ENCODE measurements at regions not wholly inside any gene's neighbourhood (a gene's known extent, or its start where the extent isn't known, plus 50 kb on each side); places are given as distances from the start of the nearest gene placed in this dataset.
"Not testable (repeated sequence)": the region's sequence is repeated elsewhere in the genome, so short reads cannot be mapped to it uniquely, and the experiment has no call there.

DNA sequence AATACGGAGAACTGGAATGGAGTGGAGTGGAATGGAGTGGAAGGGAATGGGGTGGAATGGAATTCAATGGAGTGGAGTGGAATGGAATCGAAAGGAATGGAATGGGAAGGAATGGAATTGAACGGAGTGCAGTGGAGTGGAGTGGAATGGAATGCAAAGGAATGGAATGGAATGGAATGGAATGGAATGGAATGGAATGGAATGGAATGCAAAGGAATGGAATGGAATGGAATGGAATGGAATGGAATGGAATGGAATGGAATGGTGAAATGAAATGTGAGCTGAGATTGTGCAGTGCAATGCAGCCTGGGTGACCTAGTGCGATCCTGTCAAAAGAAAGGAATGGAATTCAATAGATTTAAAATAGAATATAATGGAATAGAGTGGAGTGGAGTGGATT lies 357.3 kb upstream of the WSB1 start:
- not testable (repeated sequence) for H3K27ac ChIP-seq (ENCODE audit: low read depth, low read length); H3F3A ChIP-seq (ENCODE audit: control insufficient read depth, insufficient read depth); H3K79me2 ChIP-seq (ENCODE audit: control insufficient read depth, low read length); H3K4me2 ChIP-seq (ENCODE audit: low read length); H3K36me3 ChIP-seq (ENCODE audit: control insufficient read depth, low read length); H3K9me2 ChIP-seq (replicated peaks; ENCODE audit: control insufficient read depth, low read length); H4K20me1 ChIP-seq (ENCODE audit: control insufficient read depth, insufficient read depth, low read depth, low read length); H3K4me3 ChIP-seq (ENCODE audit: low read length); H3K4me1 ChIP-seq (ENCODE audit: control insufficient read depth, low read length); H3K27me3 ChIP-seq (ENCODE audit: control insufficient read depth, low read length)
- peaks cover 44% of the 10 kb centered on the region for H3K9me3 ChIP-seq (ENCODE audit: control insufficient read depth, insufficient read depth, low read length)

DNA sequence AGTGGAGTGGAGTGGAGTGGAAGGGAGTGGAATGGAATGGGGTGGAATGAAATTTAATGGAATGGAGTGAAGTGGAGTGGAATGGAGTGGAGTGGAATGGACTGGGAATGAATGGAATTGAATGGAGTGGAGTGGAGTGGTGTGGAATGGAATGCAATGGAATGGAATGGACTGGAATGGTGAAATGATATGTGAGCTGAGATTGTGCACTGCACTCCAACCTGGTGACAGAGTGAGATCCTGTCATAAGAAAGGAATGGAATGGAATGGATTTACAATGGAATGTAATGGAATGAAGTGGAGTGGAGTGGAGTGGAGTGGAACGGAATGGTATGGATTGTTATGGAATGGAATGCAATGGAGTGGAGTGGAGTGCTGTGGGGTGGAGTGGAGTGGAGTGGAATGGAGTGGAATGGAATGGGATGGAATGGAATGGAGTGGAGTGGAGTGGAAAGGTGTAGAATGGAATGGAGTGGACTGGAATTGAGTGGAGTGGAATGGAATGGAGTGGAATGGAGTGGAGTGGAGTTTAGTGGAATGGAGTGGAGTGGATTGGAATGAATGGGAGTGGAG lies 356.1 kb upstream of the WSB1 start:
- peaks cover 44% of the 10 kb centered on the region for H3K9me3 ChIP-seq (ENCODE audit: control insufficient read depth, insufficient read depth, low read length)
- H3K4me3 ChIP-seq (ENCODE audit: low read length); H3K27ac ChIP-seq (ENCODE audit: low read depth, low read length); H3F3A ChIP-seq (ENCODE audit: control insufficient read depth, insufficient read depth); H4K20me1 ChIP-seq (ENCODE audit: control insufficient read depth, insufficient read depth, low read depth, low read length); H3K9me2 ChIP-seq (replicated peaks; ENCODE audit: control insufficient read depth, low read length); H3K4me2 ChIP-seq (ENCODE audit: low read length); H3K4me1 ChIP-seq (ENCODE audit: control insufficient read depth, low read length); H3K27me3 ChIP-seq (ENCODE audit: control insufficient read depth, low read length); H3K36me3 ChIP-seq (ENCODE audit: control insufficient read depth, low read length); H3K79me2 ChIP-seq (ENCODE audit: control insufficient read depth, low read length): not testable (repeated sequence)

DNA sequence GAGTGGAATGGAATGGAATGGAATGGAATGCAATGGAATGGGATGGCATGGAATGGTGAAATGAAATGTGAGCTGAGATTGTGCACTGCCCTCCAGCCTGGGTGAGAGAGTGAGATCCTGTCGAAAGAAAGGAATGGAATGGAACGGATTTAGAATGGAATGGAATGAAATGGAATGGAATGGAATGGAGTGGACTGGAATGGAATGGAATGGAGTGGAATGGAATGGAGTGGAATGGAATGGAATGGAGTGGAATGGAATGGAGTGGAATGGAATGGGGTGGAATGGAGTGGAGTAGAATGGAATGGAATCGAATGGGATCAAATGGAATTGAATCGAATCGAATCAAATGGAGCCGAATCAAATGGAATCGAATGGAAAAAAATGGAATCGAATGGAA lies 354.2 kb upstream of the WSB1 start:
- H3K9me3 ChIP-seq (ENCODE audit: control insufficient read depth, insufficient read depth, low read length), result peaks cover 44% of the 10 kb centered on the region
- H3F3A ChIP-seq (ENCODE audit: control insufficient read depth, insufficient read depth), result not testable (repeated sequence)

DNA sequence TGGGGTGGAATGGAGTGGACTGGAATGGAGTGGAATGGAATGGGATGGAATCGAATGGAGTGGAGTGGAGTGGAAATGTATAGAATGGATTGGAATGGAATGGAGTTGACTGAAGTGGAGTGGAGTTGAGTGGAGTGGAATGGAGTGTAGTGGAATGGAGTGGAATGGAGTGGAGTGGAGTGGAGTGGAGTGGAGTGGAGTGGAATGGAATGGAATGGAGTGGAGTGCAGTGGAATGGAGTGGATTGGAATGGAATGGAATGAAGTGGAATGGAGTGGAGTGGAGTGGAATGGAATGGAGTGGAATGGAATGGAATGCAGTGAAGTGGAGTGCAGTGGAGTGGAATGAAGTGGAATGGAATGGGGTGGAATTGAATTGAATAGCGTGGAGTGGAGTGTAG lies 353.3 kb upstream of the WSB1 start:
- H3K9me3 ChIP-seq (ENCODE audit: control insufficient read depth, insufficient read depth, low read length), result peaks cover 44% of the 10 kb centered on the region

More for the DNA sequence above, 354.2 kb upstream of the WSB1 start:
- H3K79me2 ChIP-seq (ENCODE audit: control insufficient read depth, low read length); H3K4me3 ChIP-seq (ENCODE audit: low read length); H3K4me1 ChIP-seq (ENCODE audit: control insufficient read depth, low read length); H3K27me3 ChIP-seq (ENCODE audit: control insufficient read depth, low read length); H3K36me3 ChIP-seq (ENCODE audit: control insufficient read depth, low read length); H3K9me2 ChIP-seq (replicated peaks; ENCODE audit: control insufficient read depth, low read length); H3K27ac ChIP-seq (ENCODE audit: low read depth, low read length); H4K20me1 ChIP-seq (ENCODE audit: control insufficient read depth, insufficient read depth, low read depth, low read length); H3K4me2 ChIP-seq (ENCODE audit: low read length): not testable (repeated sequence)

DNA sequence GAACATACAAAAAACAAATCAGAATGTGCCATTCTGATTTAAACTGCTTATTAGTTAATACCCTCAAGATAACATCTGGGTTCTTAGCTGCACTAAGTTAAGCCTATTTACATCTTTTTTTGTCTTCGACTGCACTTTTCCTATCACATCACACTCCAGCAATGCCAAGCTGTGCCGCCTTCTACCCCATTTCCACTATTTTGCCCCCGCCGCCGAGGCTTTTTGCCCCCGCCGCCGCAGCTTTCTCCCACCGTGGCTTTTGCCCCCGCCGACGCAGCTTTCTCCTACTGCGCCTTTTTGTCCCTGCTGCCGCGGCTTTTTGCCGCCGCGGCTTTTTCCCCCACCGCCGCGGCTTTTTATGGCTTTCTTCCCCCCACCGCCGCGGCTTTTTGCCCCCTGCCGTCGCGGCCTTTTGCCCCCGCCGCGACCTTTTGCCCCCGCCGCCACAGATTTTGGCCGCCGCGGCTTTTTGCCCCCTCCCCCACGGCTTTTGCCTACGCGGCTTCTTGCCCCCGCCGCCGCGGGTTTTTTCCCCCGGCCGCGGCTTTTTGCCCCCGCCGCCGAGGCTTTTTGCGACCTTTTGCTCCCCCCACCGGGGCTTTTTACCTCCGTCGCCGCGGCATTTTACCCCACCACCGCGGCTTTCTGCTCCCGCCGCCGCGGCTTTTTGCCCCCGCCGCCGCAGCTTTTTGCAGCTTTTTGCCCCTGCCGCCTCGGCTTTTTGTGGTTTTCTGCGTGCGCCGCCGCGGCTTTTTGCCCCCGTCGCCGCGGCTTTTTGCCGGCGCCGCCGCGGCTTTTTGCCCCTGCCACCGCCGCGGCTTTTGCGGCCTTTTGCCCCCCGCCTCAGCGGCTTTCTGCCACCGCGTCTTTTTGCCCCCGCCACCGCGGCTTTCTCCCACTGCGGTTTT lies 331.4 kb upstream of the WSB1 start:
- no peaks in the 10 kb centered on the region for H3K9me2 ChIP-seq (replicated peaks; ENCODE audit: control insufficient read depth, low read length)
- H4K20me1 ChIP-seq (ENCODE audit: control insufficient read depth, insufficient read depth, low read depth, low read length), result no peaks in the 10 kb centered on the region
- TF ChIP-seq, protein P1, sequence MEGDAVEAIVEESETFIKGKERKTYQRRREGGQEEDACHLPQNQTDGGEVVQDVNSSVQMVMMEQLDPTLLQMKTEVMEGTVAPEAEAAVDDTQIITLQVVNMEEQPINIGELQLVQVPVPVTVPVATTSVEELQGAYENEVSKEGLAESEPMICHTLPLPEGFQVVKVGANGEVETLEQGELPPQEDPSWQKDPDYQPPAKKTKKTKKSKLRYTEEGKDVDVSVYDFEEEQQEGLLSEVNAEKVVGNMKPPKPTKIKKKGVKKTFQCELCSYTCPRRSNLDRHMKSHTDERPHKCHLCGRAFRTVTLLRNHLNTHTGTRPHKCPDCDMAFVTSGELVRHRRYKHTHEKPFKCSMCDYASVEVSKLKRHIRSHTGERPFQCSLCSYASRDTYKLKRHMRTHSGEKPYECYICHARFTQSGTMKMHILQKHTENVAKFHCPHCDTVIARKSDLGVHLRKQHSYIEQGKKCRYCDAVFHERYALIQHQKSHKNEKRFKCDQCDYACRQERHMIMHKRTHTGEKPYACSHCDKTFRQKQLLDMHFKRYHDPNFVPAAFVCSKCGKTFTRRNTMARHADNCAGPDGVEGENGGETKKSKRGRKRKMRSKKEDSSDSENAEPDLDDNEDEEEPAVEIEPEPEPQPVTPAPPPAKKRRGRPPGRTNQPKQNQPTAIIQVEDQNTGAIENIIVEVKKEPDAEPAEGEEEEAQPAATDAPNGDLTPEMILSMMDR (IDR thresholded peaks at IDR 0.05; ENCODE audit: low read depth, low read length, poor library complexity, severe bottlenecking), result no peak
- no peak for TF ChIP-seq EZH2phosphoT487 (IDR thresholded peaks at IDR 0.05; ENCODE audit: borderline replicate concordance, low read length)
- no peak overlapping the region for H3K27ac ChIP-seq (ENCODE audit: low read depth, low read length)
- no peaks in the 10 kb centered on the region for H3F3A ChIP-seq (ENCODE audit: control insufficient read depth, insufficient read depth)
- no peaks in the 10 kb centered on the region for H3K79me2 ChIP-seq (ENCODE audit: control insufficient read depth, low read length)
- no peak overlapping the region for H3K4me2 ChIP-seq (ENCODE audit: low read length)
- H3K4me3 ChIP-seq (ENCODE audit: low read length), result no peak overlapping the region
- no peaks in the 10 kb centered on the region for H3K36me3 ChIP-seq (ENCODE audit: control insufficient read depth, low read length)
- H3K4me1 ChIP-seq (ENCODE audit: control insufficient read depth, low read length), result no peaks in the 10 kb centered on the region
- no peaks in the 10 kb centered on the region for H3K27me3 ChIP-seq (ENCODE audit: control insufficient read depth, low read length)
- H3K9me3 ChIP-seq (ENCODE audit: control insufficient read depth, insufficient read depth, low read length), result 0 out of 2 replicates have a peak, but pooled peaks cover 2% of the 10 kb centered on the region

More for the DNA sequence above, 353.3 kb upstream of the WSB1 start:
- H3K9me2 ChIP-seq (replicated peaks; ENCODE audit: control insufficient read depth, low read length); H3K36me3 ChIP-seq (ENCODE audit: control insufficient read depth, low read length); H3K27me3 ChIP-seq (ENCODE audit: control insufficient read depth, low read length); H3K4me2 ChIP-seq (ENCODE audit: low read length); H3K27ac ChIP-seq (ENCODE audit: low read depth, low read length); H3K4me3 ChIP-seq (ENCODE audit: low read length); H3K4me1 ChIP-seq (ENCODE audit: control insufficient read depth, low read length); H4K20me1 ChIP-seq (ENCODE audit: control insufficient read depth, insufficient read depth, low read depth, low read length); H3K79me2 ChIP-seq (ENCODE audit: control insufficient read depth, low read length); H3F3A ChIP-seq (ENCODE audit: control insufficient read depth, insufficient read depth): not testable (repeated sequence)
